GM18520 (cell line): ENCODE measurements at regions not wholly inside any gene's neighbourhood (a gene's known extent, or its start where the extent isn't known, plus 50 kb on each side); places are given as distances from the start of the nearest gene placed in this dataset.
"Not testable (repeated sequence)": the region's sequence is repeated elsewhere in the genome, so short reads cannot be mapped to it uniquely, and the experiment has no call there.

Source experiments
- ATAC-seq: cut with Tn5 transposase; IDR thresholded peaks from one replicate; pipeline ENCODE4 v1.9.1; 2021; ENCODE audit not compliant: unreplicated experiment

DNA sequence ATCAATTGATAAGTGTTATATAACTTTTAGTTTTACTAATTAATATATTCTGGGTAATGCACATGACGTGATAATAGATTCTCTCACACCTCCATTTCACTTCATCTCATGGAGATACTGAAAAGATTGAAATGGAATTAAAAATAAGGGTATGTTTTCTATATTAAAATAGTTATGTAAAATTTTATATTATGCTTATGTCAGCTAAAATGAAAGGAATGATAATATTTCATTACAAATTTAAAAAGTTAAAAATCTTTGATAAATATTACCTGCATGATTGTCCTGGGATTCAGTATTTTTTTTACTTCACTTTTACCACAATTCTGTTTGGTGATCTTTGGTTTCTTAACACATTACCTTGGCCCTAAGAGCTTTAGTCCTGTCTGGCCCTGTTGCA, 823.8 kb upstream of the NRXN1 start:
- ATAC-seq: no peak

DNA sequence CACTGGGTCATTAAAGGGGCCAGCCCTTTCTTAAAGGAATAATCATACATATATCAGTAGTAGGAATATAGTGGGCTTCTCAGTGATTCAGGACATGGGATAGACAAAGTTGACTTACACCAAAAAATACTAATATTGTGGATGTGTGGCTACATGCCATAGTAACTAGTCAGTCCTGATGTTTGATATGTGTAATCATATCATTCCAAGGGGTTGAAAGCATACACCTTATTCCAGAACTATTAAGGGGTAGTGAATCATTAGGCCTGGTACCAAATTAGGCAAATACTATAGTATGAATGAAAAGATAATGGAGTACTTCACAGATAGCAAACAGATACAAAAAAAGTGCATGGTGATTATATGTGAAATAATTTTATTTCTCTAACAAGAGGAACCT, 814.9 kb upstream of the NRXN1 start:
- no peak for ATAC-seq

DNA sequence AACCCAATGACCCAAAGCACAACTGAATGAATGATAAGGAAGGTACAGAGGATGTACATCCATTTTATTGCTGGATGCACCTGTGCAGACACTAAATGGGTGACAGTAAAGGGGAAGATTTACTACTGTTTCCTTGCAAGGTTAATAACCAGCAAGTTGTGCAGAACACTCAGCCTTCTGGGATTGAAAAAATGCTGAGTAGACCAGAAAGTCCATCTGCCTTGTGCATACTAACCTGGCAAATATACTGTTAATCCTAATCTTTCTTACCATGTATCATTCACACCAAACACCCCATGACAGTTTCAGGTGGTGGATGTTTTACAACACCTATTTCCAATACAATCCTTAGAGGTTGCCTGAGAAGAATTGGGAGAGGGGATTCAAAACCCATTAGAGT, 814.1 kb upstream of the NRXN1 start:
- no peak for ATAC-seq

DNA sequence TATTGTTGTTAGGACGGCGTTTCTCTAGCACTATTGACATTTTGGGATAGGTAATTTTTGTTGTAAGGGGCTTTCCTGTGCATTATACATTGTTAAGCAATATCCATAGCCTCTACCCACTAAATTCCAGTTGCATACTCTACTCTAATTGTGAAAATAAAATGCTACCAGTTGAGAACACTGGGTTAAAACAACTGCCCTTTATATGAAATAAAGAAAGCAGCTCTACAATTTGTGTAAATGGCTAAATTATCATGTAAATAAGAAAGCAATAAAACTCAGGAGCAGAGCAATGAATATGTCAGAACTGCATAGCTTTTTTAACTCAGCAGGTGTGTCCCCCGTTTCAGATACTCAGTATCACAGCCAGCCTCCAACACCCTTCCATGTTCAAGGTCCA, 812.7 kb upstream of the NRXN1 start:
- no peak for ATAC-seq

DNA sequence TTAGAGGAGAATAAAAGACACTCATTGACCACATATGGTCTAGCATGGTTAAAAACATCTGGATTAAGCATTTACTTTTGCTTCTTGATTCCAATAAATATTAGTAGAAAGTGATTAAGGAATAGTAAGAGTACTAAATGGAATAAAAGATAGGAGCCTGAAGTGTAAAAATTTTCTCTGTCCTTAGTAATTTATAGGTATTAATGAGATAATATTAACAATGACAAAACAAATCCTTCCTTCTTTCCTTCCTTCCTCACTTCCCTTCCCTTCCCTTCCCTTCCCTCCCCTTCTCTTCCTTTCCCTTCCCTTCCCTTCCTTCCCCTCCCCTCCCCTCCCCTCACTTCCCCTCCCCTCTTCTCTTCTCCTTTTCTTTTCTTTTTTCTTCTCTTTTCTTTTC, 797.5 kb upstream of the NRXN1 start:
- no peak for ATAC-seq

DNA sequence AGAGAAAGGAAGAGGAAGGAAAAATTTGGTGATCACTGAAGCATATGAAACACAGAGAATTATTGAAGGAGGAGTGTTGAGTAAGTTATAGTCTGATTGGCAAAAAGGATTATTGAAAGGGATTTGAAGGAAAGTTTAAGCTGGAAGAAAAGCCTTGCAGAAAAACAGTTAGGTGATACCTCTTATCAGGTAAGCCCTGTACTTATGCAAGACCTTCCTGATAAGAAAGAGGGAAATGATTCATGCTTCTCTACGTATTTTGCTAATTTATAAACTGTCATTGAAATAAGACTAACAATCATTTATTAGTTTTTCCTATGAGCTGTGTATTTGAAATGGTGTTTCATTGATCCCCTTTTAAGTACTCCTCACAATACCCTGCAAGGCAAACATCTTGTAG, 793.9 kb upstream of the NRXN1 start:
- ATAC-seq: no peak

DNA sequence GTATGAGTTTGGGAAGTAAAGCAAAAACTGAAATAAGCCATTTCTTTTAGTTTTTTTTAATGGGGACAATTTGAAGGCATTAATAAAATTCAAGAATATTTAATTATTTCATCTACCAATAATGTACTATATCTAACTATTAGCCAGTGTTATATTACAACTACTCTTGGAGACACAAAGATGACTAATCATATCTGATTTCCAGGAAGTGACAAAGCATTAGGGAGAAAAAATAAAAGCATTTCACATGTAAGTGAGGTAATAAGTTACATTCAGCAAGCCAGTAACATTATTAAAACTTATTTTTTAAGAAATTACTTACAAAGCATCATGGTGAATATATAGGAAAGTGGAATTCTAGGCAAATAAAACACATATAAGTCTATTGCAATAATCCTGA, 781.3 kb upstream of the NRXN1 start:
- no peak for ATAC-seq

DNA sequence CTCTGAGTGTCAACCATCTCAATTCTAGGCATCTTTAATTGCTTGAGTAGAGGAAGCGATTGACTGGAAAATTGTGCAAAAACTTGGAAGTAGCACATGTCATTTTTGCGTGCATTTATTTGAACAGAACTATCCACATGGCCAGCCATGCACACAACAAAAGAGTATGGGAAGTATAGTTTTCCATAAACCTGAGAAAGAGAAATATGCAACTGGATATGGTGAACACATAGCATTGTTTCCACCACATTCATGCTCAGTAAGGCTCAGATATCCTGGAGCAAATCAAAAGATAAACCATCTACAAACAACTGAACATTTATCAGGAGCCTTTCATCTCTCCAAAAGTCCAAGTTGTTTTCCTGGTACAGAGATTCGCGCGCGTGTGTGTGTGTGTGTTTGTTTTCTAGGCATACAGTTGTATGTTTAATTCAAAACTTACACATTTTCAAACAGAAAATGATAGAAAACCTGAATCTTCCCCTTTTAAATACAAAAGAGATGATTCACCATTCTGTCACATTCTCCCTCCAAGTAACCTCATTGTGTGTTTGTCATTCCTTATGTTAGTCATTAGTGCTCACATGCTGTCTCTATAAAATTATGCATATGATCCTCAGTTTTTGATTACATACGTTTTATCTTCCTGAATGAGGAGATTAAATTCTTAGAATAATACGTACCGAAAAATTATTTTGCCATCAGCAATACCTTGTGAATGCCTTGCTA, 780.4 kb upstream of the NRXN1 start:
- ATAC-seq: no peak

DNA sequence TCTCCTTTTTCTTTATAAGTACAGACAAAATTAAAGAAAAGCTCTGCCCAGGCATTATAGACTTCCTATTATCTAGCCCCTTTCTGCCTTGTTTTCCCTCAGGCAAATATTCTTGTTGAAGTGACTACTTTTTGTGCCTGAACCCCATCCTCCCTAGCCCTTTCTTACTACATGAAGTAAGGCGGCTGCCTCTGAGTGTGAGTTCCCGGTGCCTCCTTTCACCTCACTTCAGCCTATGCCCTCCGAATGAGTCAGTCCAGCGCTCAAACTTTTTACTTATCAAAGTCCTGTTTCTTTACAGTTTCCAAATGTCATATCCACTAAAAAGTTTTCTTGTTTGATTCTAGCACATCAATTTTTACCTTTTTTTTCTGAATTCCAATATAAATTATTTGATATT, 778.3 kb upstream of the NRXN1 start:
- no peak for ATAC-seq

DNA sequence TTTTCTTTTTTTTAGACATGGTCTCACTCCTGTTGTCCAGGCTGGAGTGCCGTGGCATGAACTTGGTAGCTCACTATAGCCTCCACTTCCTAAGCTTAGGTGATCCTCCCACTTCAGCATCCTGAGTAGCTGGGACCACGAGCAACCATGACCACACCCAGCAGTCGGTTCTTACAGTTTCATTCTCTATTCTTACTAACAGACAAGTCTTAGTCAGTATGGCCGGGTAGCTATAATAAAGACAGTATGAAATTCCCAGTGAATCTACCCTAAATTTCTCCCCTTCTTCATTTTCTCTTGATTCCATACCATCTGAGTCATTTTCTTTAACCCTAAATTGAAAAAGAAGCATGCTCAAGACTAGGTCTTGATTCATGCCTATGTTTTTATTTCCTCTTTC, 775.3 kb upstream of the NRXN1 start:
- ATAC-seq: no peak

DNA sequence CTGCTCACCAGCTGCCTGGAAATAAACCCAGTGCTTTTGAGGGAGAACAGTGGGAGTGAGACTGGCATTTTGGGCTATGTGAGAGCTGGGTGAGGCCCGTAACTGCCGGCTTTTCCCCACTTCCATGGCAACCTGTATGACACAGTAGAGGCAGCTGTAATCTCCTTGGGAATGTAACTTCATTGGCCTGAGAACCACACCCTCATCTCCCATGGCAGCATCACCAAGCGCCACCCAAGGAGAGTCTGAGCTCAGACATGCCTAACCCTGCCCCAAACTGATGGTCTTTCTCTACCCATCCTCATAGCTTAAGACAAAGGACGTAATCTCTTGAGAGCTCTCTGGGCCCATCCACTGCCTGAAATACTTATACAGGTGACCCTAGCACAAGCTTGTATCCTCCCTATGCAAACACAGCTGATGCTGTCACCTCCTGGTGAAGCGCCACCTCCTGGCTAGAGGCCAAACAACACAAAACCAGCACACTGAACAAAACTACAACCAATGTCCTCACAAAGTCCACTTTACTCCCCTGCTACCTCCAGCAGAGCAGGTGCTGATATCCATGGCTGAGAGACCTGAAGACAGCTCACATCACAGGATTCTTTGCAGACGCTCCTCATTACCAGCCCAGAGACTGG, 763.4 kb upstream of the NRXN1 start:
- no peak for ATAC-seq

DNA sequence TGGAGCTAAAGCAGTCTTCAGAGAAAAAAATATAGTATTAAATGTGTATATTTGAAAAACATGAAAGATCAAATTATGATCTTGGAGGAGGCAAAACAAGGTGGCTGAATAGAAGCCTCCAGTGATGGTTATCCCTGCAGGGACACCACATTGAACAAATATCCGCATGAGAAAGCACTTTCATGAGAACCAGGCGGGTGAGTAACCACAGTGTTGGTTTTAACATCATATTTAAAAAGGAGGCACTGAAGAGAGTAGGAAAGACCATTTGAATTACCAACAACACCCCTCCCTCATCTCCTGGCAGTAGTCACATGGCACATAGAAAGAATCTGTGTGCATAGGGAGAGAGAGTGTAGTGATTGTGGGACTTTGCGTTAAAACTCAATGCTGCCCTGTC, 759.6 kb upstream of the NRXN1 start:
- no peak for ATAC-seq

DNA sequence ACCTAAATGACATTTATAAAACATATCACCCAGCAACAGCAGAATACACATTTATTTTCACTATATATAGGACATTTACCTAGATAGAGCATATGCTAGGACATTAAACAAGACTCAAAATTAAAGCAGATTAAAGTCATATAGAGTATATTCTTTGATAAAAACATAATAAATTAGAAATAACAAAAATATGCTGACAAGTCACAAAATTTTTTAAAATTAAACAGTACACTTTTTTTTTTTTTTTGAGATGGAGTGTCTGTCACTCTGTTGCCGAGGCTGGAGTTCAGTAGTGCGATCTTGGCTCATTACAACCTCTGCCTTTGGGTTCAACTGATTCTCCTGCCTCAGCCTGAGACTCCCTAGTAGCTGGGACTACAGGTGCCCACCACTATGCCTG, 758.9 kb upstream of the NRXN1 start:
- no peak for ATAC-seq

DNA sequence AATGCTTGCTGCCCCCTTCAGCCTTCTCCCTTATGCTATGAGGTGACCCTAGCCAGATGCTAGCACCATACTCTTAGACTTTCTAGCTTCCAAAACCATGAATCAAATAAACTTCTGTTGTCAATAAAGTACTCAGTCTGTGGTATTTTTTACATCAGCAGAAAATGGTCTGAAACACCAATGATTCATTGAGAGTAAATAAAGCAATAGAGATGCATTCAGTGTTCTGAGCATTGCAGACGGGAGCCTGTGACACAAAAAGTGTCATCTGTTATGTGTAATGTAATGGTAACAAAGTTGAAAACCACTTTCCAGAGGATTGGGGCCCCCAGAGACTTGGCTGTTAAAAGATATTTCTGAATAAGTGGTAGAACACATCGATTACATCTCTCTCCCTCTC, 758.0 kb upstream of the NRXN1 start:
- ATAC-seq: no peak

DNA sequence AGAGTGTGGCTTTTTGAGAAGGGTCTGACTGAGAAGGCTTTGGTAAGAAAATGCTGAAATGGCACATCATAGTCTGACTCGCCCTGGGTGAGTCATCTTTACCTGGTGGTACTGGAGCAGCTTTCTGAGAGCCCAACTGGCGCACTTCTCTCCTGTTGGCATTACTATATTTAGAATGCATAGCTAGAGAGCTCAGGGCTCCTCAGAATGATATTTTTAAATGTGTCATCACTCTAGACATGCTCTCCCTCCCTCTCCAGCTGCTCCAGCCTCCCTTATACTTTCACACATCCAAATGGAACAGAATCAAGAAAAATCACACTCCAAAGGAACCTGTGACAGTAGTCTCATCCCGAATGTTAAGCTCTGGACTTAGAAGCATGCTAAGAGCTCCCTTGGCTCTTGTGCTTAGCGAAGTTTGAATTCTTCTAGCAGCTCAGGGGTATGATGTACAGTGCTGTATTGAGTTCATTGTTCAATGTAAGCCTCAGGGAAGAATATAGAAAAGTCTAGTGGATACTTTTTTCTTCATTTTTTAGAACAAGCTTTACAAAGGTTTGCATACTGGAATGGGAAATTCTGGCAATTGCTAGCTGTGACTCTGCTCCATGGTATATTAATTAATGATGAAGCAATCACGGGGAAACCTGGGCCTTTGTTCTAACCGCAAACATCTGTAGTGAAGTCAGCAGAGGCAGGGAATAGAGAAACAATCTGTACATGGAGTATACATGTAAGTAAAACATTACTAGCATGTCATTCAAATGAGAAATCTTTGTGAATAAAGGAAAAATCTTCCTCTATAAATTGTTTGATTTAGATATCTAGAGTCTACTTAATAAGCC, 751.2 kb upstream of the NRXN1 start:
- no peak for ATAC-seq

DNA sequence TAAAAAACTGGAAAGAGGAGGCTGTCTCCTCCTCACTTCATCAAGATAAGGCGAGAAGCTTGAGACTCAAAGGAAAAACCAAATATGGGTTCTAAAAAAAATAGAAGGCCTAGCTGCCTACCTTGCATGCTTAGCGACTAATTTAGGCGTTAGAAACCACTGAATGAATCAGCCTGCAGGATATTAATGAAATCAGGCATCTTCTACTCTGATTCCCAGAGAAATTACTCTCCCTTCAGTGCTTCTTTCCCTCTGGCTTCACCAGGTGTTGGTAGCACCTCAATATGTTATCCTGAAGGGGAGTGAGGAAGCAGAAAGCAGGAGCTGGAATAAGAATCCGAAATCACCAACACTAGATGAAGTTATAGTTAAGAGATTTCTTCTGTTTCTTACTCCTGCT, 749.8 kb upstream of the NRXN1 start:
- ATAC-seq: no peak

DNA sequence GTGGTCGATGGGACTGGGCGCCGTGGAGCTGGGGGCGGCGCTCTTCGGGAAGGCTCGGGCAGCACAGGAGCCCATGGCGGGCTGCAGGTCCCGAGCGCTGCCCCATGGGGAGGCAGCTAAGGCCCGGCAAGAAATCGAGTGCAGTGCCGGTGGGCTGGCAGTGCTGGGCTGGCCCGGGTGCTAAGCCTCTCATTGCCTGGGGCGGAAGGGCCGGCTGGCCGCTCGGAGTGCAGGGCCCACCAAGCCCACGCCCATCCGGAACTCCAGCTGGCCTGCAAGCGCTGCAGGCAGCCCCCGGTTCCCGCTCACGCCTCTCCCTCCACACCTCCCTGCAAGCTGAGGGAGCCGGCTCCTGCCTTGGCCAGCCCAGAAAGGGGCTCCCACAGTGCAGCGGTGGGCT, 748.4 kb upstream of the NRXN1 start:
- ATAC-seq: no peak

DNA sequence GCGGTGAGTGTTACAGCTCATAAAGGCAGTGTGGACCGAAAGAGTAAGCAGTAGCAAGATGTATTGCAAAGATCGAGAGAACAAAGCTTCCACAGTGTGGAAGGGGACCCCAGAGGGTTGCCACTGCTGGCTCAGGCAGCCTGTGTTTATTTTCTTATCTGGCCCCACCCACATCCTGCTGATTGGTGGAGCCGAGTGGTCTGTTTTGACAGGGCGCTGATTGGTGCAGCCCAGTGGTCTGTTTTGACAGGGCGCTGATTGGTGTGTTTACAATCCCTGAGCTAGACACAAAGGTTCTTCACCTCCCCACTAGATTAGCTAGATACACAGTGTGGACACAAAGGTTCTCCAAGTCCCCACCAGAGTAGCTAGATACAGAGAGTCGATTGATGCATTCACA, 747.8 kb upstream of the NRXN1 start:
- not testable (repeated sequence) for ATAC-seq

DNA sequence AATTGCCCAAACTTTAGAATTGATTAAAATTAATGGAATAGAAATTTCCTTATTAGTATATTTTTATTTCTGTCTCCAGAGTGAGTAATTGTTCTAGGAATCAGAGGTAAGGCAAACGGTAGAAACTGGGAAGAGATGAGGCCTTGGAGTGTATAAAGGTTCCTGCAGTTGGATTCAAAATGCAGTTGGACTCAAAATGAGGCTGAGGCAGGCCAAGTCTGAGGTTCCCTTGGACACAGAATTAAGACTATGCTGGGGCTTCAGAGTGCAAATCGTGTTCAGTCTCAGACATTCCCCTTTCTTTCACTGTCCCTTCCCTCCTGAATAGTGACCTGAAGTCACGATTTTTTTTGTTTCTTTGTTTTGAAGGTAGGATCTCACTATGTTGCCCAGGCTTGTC, 746.9 kb upstream of the NRXN1 start:
- no peak for ATAC-seq

DNA sequence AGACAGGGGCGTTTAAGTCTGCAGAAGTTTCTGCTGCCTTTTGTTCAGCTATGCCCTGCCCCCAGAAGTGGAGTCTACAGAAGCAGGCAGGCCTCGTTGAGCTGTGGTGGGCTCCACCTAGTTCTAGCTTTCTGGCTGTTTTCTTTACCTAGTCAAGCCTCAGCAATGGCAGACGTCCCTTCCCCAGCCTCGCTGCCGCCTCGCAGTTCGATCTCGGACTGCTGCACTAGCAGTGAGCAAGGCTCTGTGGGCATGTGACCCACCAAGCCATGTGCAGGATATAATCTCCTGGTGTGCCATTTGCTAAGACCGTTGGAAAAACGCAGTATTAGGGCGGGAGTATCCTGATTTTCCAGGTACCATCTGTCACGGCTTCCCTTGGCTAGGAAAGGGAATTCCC, 742.7 kb upstream of the NRXN1 start:
- not testable (repeated sequence) for ATAC-seq

DNA sequence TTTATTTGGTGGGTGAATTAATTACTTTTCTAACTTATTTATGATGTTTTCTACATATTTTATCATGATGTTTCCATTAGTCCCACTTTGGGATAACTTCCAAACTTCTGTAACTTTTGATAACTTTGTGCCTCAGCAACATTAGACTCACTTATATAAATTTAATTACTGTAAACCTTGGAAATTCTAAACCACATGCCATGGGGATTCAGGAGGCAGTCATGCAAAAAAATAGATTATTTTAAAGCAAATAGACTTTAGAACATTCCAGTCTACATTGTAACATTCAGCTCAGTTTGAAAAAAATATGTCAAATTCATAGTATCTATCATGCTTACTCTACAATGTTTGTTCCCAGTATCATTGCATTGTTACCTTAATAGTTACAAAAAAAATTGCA, 728.5 kb upstream of the NRXN1 start:
- ATAC-seq: no peak

DNA sequence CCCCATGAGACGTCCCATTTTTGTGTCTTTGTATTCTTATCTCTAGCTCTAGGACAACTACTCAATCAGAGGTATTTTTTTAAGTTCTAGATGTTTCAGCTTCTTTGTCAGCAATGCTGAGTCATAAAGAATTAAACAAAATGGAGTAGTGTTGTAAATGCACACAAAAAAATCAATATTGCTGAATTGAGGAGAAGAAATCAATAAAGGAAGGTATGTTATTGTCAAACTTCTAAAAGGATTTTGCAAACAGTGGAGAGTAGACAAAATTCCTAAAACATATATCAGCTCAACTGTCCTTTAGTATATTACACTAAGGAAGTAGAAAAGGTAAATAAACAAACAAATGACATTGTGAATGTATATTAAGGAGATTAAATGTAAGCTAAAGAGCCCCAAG, 726.1 kb upstream of the NRXN1 start:
- ATAC-seq: no peak
